Fibroblast of mammary gland (primary cell): ENCODE measurements at regions not wholly inside any gene's neighbourhood (a gene's known extent, or its start where the extent isn't known, plus 50 kb on each side); places are given as distances from the start of the nearest gene placed in this dataset.

ENCODE experiments used
- DNase-seq: peaks from one replicate; pipeline ENCODE4 v3.0.0-alpha.2; 2010; ENCODE audit warnings: low read depth
- H3K4me3 ChIP-seq: 2 replicates; pipeline ENCODE4 v1.5.1; 2011; ENCODE audit warnings: low read depth, mild to moderate bottlenecking, low read length, moderate library complexity; ENCODE audit not compliant: control insufficient read depth
- TF ChIP-seq, protein P1 (sequence below): conservative IDR thresholded peaks from 2 replicates; pipeline ENCODE4 v1.5.1; 2011; ENCODE audit warnings: low read depth, low read length, inconsistent platforms; ENCODE audit not compliant: control insufficient read depth, insufficient read depth

DNA sequence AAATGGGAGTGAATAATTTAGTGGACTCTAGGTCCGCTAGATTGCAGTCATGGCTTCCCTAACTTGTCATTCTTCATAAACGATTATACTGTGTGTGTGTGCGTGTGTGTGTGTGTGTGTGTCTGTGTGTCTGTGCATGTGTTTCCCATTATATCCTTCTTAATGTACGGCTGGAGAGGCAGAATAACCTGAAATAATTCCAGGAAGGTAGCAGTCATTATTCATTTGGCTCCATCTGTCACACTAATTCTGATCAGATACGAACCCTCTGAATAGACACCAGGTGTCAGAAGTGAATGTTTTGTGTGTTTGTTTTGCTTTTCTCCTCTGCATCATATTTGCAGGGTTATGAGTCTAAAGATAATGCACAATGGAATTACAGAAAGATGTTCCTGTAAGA is 372.9 kb downstream of the DOK5 start:
- DNase-seq, result no peak
- H3K4me3 ChIP-seq, result no peak overlapping the region
- TF ChIP-seq, protein P1, sequence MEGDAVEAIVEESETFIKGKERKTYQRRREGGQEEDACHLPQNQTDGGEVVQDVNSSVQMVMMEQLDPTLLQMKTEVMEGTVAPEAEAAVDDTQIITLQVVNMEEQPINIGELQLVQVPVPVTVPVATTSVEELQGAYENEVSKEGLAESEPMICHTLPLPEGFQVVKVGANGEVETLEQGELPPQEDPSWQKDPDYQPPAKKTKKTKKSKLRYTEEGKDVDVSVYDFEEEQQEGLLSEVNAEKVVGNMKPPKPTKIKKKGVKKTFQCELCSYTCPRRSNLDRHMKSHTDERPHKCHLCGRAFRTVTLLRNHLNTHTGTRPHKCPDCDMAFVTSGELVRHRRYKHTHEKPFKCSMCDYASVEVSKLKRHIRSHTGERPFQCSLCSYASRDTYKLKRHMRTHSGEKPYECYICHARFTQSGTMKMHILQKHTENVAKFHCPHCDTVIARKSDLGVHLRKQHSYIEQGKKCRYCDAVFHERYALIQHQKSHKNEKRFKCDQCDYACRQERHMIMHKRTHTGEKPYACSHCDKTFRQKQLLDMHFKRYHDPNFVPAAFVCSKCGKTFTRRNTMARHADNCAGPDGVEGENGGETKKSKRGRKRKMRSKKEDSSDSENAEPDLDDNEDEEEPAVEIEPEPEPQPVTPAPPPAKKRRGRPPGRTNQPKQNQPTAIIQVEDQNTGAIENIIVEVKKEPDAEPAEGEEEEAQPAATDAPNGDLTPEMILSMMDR, result no peak

DNA sequence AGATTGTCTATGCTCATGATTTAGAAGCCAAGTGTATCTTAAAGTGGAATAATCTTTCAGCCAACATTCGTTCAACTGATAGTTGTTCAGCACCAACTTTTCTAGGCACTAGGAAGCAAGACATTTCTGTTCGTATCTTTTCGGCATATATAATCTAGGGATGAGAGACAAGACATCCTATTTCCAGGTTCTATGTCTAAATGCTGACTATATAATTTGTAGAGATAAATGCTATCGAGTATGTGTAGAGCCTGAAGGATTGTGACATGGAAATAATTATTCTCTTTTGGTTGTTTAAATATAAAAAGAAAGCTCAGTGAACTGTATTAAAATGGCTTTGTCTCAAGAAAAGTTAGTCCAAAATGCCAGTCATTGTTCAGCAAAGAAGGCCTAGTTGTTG is 371.6 kb downstream of the DOK5 start:
- H3K4me3 ChIP-seq, result no peak overlapping the region
- no peak for DNase-seq
- TF ChIP-seq, protein P1, result no peak

DNA sequence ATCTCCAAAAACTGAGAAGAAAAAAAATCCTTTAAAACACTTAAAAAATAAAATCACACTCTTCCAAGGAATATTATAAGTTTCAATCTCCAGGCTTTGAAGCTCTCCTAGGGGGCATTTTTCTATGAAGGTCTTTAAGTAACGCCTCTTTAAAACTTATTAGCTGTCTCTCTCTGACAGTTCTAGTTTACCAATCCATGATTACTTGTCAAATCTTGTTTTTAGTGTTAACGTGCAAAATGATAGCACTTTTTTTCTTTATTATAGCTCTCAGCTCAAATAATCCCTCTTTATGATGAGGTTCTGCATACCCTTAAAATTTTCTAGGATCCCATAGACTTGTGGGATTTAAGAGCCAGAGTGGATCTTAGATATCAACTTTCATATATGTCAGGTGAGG is 369.0 kb downstream of the DOK5 start:
- TF ChIP-seq, protein P1, result no peak
- no peak overlapping the region for H3K4me3 ChIP-seq
- no peak for DNase-seq

DNA sequence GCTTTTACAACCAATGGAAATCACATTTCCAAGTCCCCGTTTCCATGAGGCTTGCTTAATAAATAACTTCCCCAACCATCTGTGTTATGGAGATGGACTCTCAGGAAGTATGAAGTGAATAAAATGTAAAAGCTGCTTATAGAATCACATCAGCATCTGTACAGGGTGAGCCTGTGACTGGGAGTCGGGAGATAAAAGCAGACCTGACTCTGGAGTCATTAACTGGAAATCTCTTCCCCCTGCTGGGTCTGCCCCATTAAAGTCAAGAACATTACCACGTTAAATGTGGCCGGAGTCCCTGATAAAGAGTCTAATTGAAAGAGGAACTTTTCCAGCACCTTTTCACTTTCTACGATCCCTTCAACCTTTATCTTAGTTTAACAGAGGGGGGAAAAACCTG is 368.5 kb downstream of the DOK5 start:
- no peak for DNase-seq
- TF ChIP-seq, protein P1, result no peak
- H3K4me3 ChIP-seq, result no peak overlapping the region

DNA sequence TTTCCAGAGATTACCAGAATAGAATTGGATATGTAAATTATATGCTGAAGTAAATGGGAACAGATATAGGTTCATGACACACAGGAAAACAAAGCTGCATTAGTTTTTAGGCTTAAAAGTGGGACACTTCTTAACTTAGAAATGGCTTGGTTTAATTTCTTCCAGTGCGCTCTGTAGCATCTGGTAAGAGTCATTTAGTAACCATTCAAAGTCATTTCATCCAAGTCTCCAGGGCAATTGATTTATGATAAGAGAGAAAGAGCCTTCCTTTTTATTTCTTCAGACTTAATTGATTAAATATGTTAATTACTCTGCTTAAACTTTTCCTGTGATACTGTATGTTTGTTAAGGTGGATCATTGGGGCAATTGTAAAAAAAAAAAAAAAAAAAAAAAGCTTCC is 368.0 kb downstream of the DOK5 start:
- no peak overlapping the region for H3K4me3 ChIP-seq
- DNase-seq, result no peak
- TF ChIP-seq, protein P1, result no peak

DNA sequence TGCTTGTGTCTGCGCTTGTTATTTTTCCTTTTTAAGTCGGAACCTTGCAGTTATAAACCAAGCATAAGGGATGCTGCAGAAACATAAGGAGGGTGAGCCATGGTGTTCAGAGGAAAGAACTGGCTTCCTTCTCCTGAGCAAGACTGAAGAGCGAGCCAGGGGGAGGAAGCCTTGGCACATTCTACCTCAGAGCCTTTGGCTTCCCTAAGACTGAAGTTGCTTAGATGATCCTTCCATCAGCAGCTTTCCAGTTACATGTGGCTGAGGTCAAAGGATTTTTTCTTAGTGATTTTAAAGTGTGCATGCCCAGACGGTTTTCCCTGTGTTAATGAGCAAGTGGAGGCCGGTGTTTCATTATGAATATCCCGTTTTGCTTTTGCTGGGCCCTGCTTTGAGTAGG is 363.8 kb downstream of the DOK5 start:
- DNase-seq, result no peak
- TF ChIP-seq, protein P1, result no peak
- no peak overlapping the region for H3K4me3 ChIP-seq

DNA sequence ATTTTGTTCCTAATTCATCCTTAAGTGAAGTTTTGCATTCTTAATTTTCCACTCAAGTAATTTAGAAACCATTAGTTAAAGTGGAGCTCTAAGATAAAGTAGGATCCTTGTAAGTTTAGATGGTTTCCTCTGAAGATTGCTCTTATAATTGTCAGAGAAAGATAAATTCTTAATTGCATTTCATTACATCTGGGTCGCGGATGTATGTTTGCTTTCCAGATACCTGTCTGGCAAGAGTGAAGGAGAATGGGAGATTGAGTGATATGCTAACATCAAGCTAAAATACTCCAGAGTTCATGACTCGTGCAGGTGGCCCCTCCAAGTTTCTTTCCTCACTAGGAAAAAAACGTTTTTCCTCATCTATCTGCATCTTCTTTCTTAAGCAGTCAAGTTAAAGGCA is 361.8 kb downstream of the DOK5 start:
- H3K4me3 ChIP-seq, result no peak overlapping the region
- TF ChIP-seq, protein P1, result no peak
- DNase-seq, result no peak
